Mammary epithelial cell (primary cell): ENCODE measurements at regions not wholly inside any gene's neighbourhood (a gene's known extent, or its start where the extent isn't known, plus 50 kb on each side); places are given as distances from the start of the nearest gene placed in this dataset.

ENCODE experiments used
- CTCF ChIP-seq, 2 donors: IDR thresholded peaks in 1 of 2; conservative IDR thresholded peaks in 1 of 2; 2 replicates each; pipeline ENCODE4 v1.5.1; 2011 to 2012; ENCODE audit warnings: inconsistent platforms in 2 of 2, low read length in 2 of 2, mild to moderate bottlenecking in 2 of 2, control low read depth in 1 of 2, low read depth in 1 of 2; ENCODE audit not compliant: insufficient read depth in 1 of 2; ENCODE audit errors: extremely low read depth in 1 of 2
- EZH2 ChIP-seq: IDR thresholded peaks from 2 replicates; pipeline ENCODE4 v1.6.1; 2012; ENCODE audit warnings: low read length, inconsistent platforms, borderline replicate concordance

- TF ChIP-seq CTCF (conservative IDR thresholded peaks at IDR 0.05 in 1 of 2, IDR thresholded peaks at IDR 0.05 in 1 of 2; ENCODE audit: extremely low read depth in 1 of 2, insufficient read depth in 1 of 2, low read depth in 1 of 2, low read length in 2 of 2) (no peak), EZH2 (no peak)
These were observed 686.6 kb downstream of the BRD1 start for GRCh38 chr22:49140911-49141665.
